HG02588 (cell line): ENCODE measurements at regions not wholly inside any gene's neighbourhood (a gene's known extent, or its start where the extent isn't known, plus 50 kb on each side); places are given as distances from the start of the nearest gene placed in this dataset.
"Not testable (repeated sequence)": the region's sequence is repeated elsewhere in the genome, so short reads cannot be mapped to it uniquely, and the experiment has no call there.

Experiments used
- ATAC-seq: cut with Tn5 transposase; IDR thresholded peaks from one replicate; pipeline ENCODE4 v1.9.1; 2021; ENCODE audit warnings: mild to moderate bottlenecking, moderate library complexity; ENCODE audit not compliant: unreplicated experiment

GRCh38 chr3:61442696-61443095 lies 118.7 kb upstream of the PTPRG start:
- ATAC-seq: no peak

GRCh38 chr3:61443886-61444285 lies 117.5 kb upstream of the PTPRG start:
- no peak for ATAC-seq

DNA sequence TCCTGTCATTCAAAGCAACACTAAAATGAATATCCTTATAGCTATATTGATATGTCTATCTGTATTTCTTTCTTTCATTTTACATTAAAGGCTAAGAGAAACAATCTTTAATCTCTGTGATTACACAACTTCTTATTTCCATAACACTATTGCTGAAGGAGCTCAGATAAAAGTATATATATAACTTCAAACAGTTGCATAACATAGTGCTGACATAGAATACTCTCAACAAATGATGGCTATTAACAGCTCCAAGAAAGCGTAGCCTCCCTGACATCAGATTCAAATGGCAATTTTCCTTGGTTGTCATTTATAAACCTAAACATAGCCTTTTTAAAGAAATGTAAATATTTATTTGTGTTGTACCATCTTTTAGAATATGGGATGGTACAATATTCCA lies 116.6 kb upstream of the PTPRG start:
- no peak for ATAC-seq

GRCh38 chr3:61445924-61446323 lies 115.4 kb upstream of the PTPRG start:
- ATAC-seq: no peak

DNA sequence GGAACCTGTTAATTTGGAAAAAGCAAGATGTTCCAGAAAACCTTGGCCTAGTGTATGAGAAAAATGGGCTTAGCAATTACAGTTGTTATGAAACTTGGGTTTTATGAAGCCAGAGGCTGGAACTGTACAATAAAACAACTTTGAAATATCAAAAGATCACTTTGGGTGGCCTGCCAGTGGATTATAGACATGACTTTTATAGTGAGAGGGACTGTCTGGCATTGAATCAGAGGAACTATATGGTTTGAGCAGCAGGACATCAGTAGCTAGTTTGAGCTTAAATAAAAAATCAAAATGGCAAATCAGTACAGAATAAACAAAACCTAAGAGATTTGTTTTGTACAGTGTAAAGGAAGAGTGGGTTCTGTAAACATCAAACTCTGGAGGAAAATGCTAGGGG lies 115.0 kb upstream of the PTPRG start:
- no peak for ATAC-seq

GRCh38 chr3:61448378-61448777 lies 113.0 kb upstream of the PTPRG start:
- ATAC-seq: no peak

GRCh38 chr3:61449327-61450040 lies 111.9 kb upstream of the PTPRG start:
- ATAC-seq: no peak

DNA sequence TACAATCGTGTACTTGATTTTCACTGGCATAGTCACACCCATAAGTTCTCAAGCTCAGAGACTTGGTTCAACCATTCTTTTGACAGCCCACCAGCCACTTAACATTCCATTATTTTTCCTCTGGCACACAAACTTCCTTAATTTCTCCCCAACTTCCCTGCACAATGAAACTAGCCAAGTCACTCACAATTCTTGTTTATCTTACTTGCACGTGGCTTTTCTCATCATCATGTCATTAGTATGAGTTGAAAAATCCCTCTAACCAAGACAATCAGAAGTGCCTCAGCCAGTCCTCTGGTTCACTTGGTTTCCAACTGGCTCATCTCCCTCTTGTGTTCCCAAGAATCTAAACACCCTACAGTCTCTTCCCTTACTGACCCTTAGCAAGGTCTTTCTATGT lies 110.5 kb upstream of the PTPRG start:
- no peak for ATAC-seq

- ATAC-seq: no peak
Observed at GRCh38 chr3:61451841-61452240, 109.5 kb upstream of the PTPRG start.

- ATAC-seq: no peak
Observed at GRCh38 chr3:61452535-61453090, 108.8 kb upstream of the PTPRG start.

DNA sequence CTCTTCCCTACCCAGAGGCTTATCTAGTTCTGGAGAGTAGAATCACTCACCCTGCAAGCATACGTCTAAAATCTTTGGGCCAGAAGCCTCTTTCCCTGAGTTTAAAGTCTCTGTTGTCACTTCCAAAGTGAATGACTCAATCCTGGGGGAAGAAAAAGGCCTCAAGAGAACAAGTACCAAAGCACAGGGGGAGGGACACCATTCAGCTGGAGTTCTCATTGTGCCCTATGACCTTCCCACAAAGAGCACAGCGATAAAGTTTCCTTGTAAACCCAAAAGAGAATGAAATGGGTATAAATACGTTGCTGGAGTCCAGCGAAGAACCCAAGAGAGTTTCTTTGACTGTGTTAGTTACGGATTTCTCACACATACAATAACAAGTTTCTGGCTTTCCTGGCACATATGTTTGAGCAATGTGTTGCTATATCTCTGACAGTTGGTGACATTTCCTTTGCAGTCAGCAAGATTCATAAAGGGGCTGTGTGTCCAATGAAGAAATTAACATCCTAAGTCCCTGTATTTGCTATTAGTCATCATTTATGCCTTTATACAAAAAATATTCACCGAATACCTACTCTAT lies 107.3 kb upstream of the PTPRG start:
- ATAC-seq: no peak

GRCh38 chr3:61454801-61455200 lies 106.6 kb upstream of the PTPRG start:
- ATAC-seq: no peak

GRCh38 chr3:61460636-61461035 lies 100.7 kb upstream of the PTPRG start:
- no peak for ATAC-seq

GRCh38 chr3:61463191-61463590 lies 98.2 kb upstream of the PTPRG start:
- ATAC-seq: no peak

- no peak for ATAC-seq
Observed at GRCh38 chr3:61464518-61465140, 96.7 kb upstream of the PTPRG start.

DNA sequence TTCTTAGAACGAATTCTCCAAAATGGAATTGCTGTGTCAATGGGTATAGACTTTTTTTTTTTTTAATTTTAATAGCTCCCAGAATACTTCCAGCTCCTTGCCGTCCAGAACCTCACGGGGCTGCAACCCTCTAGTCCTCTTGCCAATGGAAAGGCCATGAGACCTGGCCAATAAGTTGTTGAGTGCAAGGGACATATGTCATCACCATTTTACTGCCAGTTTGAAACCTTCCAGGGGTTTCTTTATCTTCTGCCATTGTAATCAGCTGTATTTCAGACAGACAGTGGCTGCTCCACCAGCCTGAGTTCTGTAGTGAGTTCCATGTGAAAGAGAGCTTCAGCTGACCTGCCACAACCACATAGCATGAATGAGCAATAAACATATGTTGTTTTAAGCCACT lies 95.0 kb upstream of the PTPRG start:
- no peak for ATAC-seq

GRCh38 chr3:61483997-61484396 lies 77.4 kb upstream of the PTPRG start:
- ATAC-seq: no peak

DNA sequence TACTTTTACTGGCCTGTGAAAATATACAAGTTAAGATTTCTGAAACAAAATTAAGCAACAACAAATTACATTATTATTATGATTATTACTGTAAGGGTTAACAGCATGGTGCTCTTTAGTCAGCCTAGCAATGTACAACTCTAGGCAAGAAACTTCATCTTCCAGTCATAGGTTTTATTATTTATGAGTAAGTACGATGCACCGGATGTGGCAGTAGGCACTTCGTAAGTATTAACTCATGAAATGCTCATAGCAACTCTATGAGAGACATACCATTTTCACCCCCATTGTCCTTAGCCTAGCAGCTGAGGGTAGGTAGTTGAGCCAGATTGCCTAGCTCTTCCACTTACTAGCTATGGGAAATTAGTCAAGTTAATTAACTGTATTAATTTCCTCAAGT lies 68.0 kb upstream of the PTPRG start:
- ATAC-seq: no peak

- not testable (repeated sequence) for ATAC-seq
Observed at GRCh38 chr3:61494309-61494708, 67.1 kb upstream of the PTPRG start.

DNA sequence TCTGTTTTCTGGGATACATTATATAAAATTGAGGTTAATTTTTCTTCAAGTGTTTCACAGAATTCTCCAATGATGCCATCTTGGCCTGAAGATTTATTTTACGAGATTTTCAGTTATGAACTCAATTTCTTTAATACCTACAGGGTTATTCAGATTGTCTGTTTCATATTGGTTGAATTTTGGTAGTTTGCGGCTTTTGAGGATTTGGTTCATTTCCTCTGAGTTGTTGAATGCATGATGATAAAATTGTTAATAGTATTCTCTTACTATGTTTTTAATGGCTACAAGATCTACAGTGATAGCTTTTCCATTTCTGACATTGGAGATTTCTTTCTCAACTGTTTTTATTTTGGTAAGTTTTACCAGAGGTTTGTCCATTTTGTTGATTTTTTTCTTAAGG lies 63.9 kb upstream of the PTPRG start:
- ATAC-seq: no peak

GRCh38 chr3:61505197-61505596 lies 56.2 kb upstream of the PTPRG start:
- no peak for ATAC-seq

- ATAC-seq: no peak
Observed at GRCh38 chr3:61507946-61508345, 53.4 kb upstream of the PTPRG start.
